Body of pancreas (tissue), 4 donors: ENCODE measurements at regions not wholly inside any gene's neighbourhood (a gene's known extent, or its start where the extent isn't known, plus 50 kb on each side); places are given as distances from the start of the nearest gene placed in this dataset.
A peak's percentile ranks its signal among the peaks of the same experiment; 100 is the strongest.

Experiments
- ATAC-seq: fragments of 150-250 bp; one replicate; pipeline ENCODE4 v1.9.1; 2016
- DNase-seq, 4 donors: peaks; one replicate each; pipeline ENCODE4 v3.0.0-alpha.2; 2019
- H3K27ac ChIP-seq, 4 donors: fragments of 200-600 bp; sonication (generic); 1 replicate in 3 of 4; 2 replicates in 1 of 4; pipeline versions ENCODE4 v1.5.1 to v1.6.1; 2016 to 2019; ENCODE audit warnings: mild to moderate bottlenecking in 1 of 4, mixed read lengths in 1 of 4, moderate library complexity in 1 of 4
- H3K27me3 ChIP-seq, 2 donors: fragments of 200-600 bp; sonication (generic); one replicate each; pipeline ENCODE4 v1.6.0; 2016; ENCODE audit warnings: mild to moderate bottlenecking in 1 of 2
- H3K36me3 ChIP-seq, 2 donors: fragments of 200-600 bp; sonication (generic); replicated peaks in 1 of 2; 2 replicates each; pipeline ENCODE4 v1.5.1; 2016; ENCODE audit warnings: low read depth in 2 of 2; ENCODE audit not compliant: insufficient read depth in 1 of 2
- H3K4me1 ChIP-seq: fragments of 200-600 bp; sonication (generic); one replicate; pipeline ENCODE4 v1.6.0; 2016
- H3K4me3 ChIP-seq, 2 donors: fragments of 200-600 bp; sonication (generic); 1 replicate in 1 of 2; 2 replicates in 1 of 2; pipeline ENCODE4 v1.5.1; 2016 to 2019
- H3K9me3 ChIP-seq, 3 donors: fragments of 200-600 bp; sonication (generic); 1 replicate in 2 of 3; 2 replicates in 1 of 3; pipeline ENCODE4 v1.5.1; 2016
- POLR2A ChIP-seq, 3 donors: fragments of 450-650 bp; IDR thresholded peaks; one replicate each; pipeline ENCODE4 v1.6.1; 2016; ENCODE audit warnings: antibody characterized with exemption in 3 of 3, mild to moderate bottlenecking in 2 of 3
- WGBS, 2 donors: methylation state at CpG; one replicate each; pipeline ENCODE4 v1.1.5; 2017; 5-methylcytosine and 5-hydroxymethylcytosine counted together
- intact Hi-C: fragments of 100-400 bp; cut with DNase I; formaldehyde crosslinking; loops from one replicate; pipeline ENCODE4 v1.15.1; 2023
- TF ChIP-seq, protein P1 (sequence below), 7 experiments: fragments of 450-650 bp in 4 of 7; fragments of 200-600 bp in 3 of 7; sonication (generic) in 3 of 7; IDR thresholded peaks; one replicate each; pipeline ENCODE4 v1.5.1; 2016 to 2019; ENCODE audit warnings: antibody characterized with exemption in 7 of 7

DNA sequence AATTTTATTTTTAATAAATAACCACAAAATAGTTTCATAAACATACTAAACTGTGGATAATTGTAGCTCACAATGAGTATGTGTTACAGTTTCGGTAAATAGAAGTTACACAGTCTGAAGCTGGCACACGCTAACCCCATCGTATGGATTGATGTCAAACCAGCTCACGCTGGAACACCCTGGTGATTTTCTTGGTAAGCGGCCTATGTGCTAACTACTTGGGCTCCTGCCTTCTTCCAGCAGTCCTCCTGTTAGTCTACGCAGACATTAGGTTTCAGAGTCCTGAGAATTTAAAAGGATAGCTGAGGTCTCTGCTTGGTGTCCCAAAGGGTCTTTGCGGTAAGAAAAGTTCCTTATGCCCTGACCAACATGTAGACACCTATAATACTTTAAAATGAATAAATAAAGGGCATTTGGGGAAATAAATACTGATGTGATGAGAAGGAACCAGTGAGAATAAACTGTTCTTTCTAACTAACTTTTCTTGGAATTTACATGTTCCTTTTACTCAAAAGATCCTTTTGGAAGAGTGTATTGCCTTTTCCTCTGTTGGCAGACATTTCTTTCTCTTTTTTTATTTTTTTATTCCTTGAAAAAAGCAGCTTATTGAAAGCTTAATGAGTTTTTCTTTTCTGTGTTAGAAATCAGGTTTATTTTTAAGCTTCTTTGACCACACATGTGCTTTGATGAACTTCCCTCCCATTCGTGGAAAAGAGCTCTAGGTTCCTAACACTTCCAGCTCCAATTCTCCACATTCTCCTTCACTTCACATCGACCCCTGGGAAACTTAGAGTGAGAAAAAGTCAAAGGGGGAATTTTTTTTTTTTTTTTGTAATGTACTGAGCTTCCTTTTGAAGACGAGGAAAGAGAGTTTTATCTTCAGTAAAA lies 322.2 kb downstream of the IRS1 start:
- TF ChIP-seq, protein P1, sequence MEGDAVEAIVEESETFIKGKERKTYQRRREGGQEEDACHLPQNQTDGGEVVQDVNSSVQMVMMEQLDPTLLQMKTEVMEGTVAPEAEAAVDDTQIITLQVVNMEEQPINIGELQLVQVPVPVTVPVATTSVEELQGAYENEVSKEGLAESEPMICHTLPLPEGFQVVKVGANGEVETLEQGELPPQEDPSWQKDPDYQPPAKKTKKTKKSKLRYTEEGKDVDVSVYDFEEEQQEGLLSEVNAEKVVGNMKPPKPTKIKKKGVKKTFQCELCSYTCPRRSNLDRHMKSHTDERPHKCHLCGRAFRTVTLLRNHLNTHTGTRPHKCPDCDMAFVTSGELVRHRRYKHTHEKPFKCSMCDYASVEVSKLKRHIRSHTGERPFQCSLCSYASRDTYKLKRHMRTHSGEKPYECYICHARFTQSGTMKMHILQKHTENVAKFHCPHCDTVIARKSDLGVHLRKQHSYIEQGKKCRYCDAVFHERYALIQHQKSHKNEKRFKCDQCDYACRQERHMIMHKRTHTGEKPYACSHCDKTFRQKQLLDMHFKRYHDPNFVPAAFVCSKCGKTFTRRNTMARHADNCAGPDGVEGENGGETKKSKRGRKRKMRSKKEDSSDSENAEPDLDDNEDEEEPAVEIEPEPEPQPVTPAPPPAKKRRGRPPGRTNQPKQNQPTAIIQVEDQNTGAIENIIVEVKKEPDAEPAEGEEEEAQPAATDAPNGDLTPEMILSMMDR (IDR thresholded peaks at IDR 0.05): no peak
- no peak for TF ChIP-seq POLR2A (IDR thresholded peaks at IDR 0.05)
- Histone ChIP-seq H3K27ac (peak overlapping the region in 2 of 4 donors; percentile 54 to 62), H3K9me3 (no peaks in the 10 kb centered on the region), H3K4me1 (no peaks in the 10 kb centered on the region), H3K27me3 (no peaks in the 10 kb centered on the region), H3K4me3 (no peak overlapping the region), H3K36me3 (no peaks in the 10 kb centered on the region)
- DNase-seq (no peak), ATAC-seq (no peak)
- 67 to 68% methylated on average over 10 of the region's 10 CpGs for WGBS, 2 donors
- intact Hi-C loops: no loop called here

DNA sequence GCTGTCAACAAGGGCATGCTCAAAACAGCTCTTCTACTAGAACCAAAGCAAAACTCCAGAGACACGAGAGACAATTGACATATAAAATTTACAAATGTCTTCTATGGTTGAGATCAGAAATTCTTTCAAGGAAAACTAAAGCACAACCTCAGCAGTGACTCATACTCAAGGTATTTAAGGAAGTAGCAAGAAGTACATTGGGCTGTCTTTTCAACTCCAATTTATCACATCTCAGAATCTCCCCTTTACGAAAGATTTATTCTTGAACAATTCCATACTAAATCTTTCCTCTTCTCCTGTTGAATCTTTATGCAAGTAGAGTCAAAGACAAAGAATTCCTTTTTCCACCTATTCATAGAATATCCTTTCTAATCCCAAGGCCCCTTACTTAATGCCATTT lies 324.0 kb downstream of the IRS1 start:
- no peaks in the 10 kb centered on the region for H3K4me1 ChIP-seq
- no peaks in the 10 kb centered on the region for H3K36me3 ChIP-seq
- H3K9me3 ChIP-seq: no peaks in the 10 kb centered on the region
- DNase-seq (no peak), ATAC-seq (no peak)
- H3K4me3 ChIP-seq: no peak overlapping the region
- TF ChIP-seq, protein P1 (IDR thresholded peaks at IDR 0.05): no peak
- no peak for TF ChIP-seq POLR2A (IDR thresholded peaks at IDR 0.05)
- H3K27ac ChIP-seq: no peak overlapping the region
- intact Hi-C loops: no loop called here
- H3K27me3 ChIP-seq: no peaks in the 10 kb centered on the region
- WGBS, 2 donors: 64 to 79% methylated on average over 2 of the region's 2 CpGs

DNA sequence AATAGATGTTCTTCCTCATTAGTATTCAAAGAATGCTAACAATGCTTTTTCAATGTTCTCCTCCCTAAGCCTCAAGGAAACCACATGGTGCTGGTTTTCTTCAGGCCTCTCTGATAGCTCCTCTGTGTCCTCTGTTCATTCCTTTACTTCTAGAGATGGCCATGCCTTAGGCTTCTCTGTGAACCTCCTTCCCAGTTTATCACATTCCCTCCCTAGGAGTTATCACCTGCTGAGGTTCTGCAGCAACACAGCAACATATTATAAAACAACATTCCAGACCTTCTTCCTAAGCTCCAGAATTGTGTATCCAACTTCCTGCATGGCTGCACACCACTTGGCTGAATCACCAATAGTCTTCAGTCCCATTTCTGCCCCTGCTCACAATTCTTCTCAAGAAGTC lies 325.5 kb downstream of the IRS1 start:
- H3K27ac ChIP-seq: no peak overlapping the region
- TF ChIP-seq, protein P1 (IDR thresholded peaks at IDR 0.05): no peak
- no peak for TF ChIP-seq POLR2A (IDR thresholded peaks at IDR 0.05)
- ATAC-seq (no peak), DNase-seq (no peak)
- H3K4me1 ChIP-seq: no peaks in the 10 kb centered on the region
- H3K36me3 ChIP-seq: no peaks in the 10 kb centered on the region
- intact Hi-C loops: no loop called here
- H3K27me3 ChIP-seq: no peaks in the 10 kb centered on the region
- no peaks in the 10 kb centered on the region for H3K9me3 ChIP-seq
- H3K4me3 ChIP-seq: no peak overlapping the region

DNA sequence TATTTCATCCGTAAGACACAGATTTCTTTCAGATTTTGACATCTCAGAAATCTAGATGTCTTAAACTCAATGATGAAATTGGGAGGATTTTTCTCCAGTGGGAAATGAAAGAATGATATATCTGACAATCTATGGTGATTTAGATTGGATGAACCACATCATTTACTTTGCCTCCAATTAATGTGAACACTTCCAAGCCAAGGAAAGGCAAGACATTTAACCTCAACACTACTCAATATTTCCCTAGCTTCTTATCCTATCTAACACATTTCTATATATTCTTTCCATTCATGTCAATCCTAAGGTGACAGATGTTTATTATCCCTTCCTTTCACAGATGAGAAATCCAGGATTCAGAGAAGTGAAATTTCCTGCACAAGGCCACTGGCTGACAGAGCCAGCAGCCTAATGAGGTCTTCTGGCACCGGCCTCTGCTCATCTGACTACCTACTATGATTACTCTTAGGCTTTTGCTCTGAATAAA lies 327.6 kb downstream of the IRS1 start:
- WGBS, 2 donors: 37 to 63% methylated on average over 2 of the region's 2 CpGs
- TF ChIP-seq, protein P1 (IDR thresholded peaks at IDR 0.05): no peak
- TF ChIP-seq POLR2A (IDR thresholded peaks at IDR 0.05): no peak
- H3K4me1 ChIP-seq: no peaks in the 10 kb centered on the region
- no peaks in the 10 kb centered on the region for H3K27me3 ChIP-seq
- no peak overlapping the region for H3K4me3 ChIP-seq
- no peaks in the 10 kb centered on the region for H3K36me3 ChIP-seq
- no peak for DNase-seq
- H3K27ac ChIP-seq: no peak overlapping the region
- ATAC-seq: no peak
- intact Hi-C loops: no loop called here
- no peaks in the 10 kb centered on the region for H3K9me3 ChIP-seq

DNA sequence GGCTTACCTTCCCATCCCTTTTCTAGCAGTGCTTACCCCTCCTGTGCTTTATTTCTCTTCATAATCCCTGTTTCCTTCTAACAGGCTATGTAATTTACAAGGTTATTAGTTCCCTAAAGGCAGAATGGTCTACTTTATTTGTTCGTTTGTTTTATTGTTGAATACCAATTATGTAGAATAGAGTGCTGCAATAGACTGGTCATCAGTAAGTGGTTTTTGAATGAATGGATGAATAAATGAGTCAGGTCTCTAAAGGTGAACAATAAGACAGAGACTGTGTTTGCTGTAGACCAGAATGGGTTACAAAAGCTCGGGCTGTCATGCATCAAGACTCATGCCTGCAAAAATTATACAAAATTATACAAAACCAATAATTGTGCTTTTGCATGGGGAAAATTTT lies 332.0 kb downstream of the IRS1 start:
- no peak overlapping the region for H3K4me3 ChIP-seq
- no peaks in the 10 kb centered on the region for H3K36me3 ChIP-seq
- TF ChIP-seq, protein P1 (IDR thresholded peaks at IDR 0.05): no peak
- no peak for TF ChIP-seq POLR2A (IDR thresholded peaks at IDR 0.05)
- H3K27me3 ChIP-seq: no peaks in the 10 kb centered on the region
- intact Hi-C loops: no loop called here
- no peak for ATAC-seq
- no peak overlapping the region for H3K27ac ChIP-seq
- no peaks in the 10 kb centered on the region for H3K4me1 ChIP-seq
- DNase-seq: no peak
- 77 to 81% methylated on average over 2 of the region's 2 CpGs for WGBS, 2 donors
- no peaks in the 10 kb centered on the region for H3K9me3 ChIP-seq
